ENCODE measurements at regions not wholly inside any gene's neighbourhood (a gene's known extent, or its start where the extent isn't known, plus 50 kb on each side); places are given as distances from the start of the nearest gene placed in this dataset.

DNA sequence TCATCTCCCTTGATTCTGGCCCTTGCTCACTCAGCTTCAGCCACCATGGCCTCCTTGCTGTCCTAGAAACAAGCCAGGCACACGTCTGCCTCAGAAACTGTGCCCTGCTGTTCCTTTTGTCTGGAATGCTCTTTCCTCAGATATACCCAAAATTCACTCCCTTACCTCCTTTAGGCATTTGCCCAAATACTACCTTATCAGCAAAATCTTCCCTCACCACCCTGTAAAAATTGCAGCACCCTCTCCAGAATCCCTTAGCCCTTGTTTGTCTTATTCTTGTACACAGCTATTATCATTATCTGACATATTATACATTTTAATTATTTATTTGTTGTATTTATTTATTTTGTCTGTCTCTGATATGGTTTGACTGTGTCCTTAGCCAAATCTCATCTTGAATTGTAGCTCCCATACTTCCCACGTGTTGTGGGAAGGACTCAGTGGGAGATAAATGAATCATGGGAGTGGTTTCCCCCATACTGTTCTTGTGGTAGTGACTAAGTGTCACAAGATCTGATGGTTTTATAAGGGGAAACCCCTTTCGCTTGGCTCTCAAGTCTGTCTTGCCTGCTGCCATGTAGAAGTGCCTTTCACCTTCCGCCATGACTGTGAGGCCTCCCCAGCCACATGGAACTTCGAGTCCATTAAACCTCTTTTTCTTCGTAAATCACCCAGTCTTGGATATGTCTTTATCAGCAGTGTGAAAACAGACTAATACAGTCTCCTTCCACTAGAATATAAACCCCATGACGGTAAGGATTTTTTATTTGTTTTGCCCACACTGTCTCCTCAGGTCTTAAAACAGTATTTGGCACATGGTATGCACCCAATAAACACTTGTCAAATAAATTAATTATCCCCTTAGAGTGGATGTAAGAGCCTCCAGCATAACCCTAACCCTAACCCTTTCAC is 60.0 kb upstream of the STT3B start:
- H3K27ac ChIP-seq: no peak overlapping the region
- no peaks in the 10 kb centered on the region for H3K4me1 ChIP-seq
- H3K4me3 ChIP-seq: no peak overlapping the region
- no peaks in the 10 kb centered on the region for H3K9me3 ChIP-seq
- TF ChIP-seq, protein P1, sequence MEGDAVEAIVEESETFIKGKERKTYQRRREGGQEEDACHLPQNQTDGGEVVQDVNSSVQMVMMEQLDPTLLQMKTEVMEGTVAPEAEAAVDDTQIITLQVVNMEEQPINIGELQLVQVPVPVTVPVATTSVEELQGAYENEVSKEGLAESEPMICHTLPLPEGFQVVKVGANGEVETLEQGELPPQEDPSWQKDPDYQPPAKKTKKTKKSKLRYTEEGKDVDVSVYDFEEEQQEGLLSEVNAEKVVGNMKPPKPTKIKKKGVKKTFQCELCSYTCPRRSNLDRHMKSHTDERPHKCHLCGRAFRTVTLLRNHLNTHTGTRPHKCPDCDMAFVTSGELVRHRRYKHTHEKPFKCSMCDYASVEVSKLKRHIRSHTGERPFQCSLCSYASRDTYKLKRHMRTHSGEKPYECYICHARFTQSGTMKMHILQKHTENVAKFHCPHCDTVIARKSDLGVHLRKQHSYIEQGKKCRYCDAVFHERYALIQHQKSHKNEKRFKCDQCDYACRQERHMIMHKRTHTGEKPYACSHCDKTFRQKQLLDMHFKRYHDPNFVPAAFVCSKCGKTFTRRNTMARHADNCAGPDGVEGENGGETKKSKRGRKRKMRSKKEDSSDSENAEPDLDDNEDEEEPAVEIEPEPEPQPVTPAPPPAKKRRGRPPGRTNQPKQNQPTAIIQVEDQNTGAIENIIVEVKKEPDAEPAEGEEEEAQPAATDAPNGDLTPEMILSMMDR (IDR thresholded peaks at IDR 0.05): no peak
- H3K36me3 ChIP-seq: no peaks in the 10 kb centered on the region
- intact Hi-C loops (cut with DNase I): no loop called here
- ATAC-seq (no peak), DNase-seq (no peak)
- no peaks in the 10 kb centered on the region for H3K27me3 ChIP-seq

DNA sequence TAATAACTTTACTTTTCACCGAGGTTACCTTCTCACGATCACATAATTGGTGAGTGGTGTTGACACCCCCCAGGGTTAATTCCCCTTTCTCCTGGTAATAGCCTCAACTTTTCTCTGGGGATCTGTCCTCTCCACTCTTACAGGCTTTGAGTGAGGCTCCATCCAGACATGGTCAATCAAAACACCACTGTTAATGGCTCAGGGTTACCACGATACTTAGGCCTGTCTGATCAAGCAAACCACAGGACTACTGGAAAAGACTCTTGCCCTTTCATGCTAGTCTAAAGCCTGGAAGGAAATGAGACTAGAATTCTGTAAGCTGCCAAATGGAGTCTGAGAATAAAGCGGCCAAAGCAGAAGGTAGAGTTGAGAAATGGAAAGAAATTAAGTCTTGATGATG is 56.5 kb upstream of the STT3B start:
- TF ChIP-seq, protein P1 (IDR thresholded peaks at IDR 0.05): no peak
- no peak overlapping the region for H3K27ac ChIP-seq
- no peak for DNase-seq
- no peaks in the 10 kb centered on the region for H3K4me1 ChIP-seq
- no peak overlapping the region for H3K4me3 ChIP-seq
- H3K27me3 ChIP-seq: no peaks in the 10 kb centered on the region
- intact Hi-C loops (cut with DNase I): no loop called here
- no peak for ATAC-seq
- no peaks in the 10 kb centered on the region for H3K9me3 ChIP-seq
- H3K36me3 ChIP-seq: no peaks in the 10 kb centered on the region

DNA sequence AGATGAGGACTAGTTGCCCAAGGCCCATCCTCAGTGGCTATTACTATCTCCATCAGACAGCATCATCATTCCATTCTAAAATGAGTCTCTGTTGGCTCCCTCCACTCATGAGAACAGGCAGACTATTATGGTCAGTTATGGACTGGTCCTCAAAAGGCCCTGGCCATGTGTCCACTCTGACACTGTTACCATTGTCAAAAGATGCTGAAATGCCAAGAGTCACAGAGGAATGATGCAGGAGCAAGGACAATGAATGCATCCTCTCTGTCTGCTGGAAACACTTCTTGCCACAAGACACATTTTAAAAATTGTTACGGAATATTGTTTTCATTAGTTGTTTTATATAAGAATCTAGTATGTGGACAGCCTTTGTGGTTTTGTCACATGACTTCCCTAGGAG is 53.3 kb upstream of the STT3B start:
- intact Hi-C loops (cut with DNase I): no loop called here
- no peak overlapping the region for H3K4me3 ChIP-seq
- no peaks in the 10 kb centered on the region for H3K4me1 ChIP-seq
- H3K9me3 ChIP-seq: no peaks in the 10 kb centered on the region
- DNase-seq (no peak), ATAC-seq (no peak)
- TF ChIP-seq, protein P1 (IDR thresholded peaks at IDR 0.05): no peak
- H3K27ac ChIP-seq: no peak overlapping the region
- no peaks in the 10 kb centered on the region for H3K27me3 ChIP-seq
- no peaks in the 10 kb centered on the region for H3K36me3 ChIP-seq

- TF ChIP-seq, protein P1 (IDR thresholded peaks at IDR 0.05): no peak
- DNase-seq (no peak), ATAC-seq (no peak)
- Histone ChIP-seq H3K27ac (no peak overlapping the region), H3K4me1 (no peaks in the 10 kb centered on the region), H3K4me3 (no peak overlapping the region), H3K27me3 (no peaks in the 10 kb centered on the region), H3K9me3 (no peaks in the 10 kb centered on the region), H3K36me3 (no peaks in the 10 kb centered on the region)
- intact Hi-C loops (cut with DNase I): no loop called here
Observed at GRCh38 chr3:31481697-31482096, 51.0 kb upstream of the STT3B start.

DNA sequence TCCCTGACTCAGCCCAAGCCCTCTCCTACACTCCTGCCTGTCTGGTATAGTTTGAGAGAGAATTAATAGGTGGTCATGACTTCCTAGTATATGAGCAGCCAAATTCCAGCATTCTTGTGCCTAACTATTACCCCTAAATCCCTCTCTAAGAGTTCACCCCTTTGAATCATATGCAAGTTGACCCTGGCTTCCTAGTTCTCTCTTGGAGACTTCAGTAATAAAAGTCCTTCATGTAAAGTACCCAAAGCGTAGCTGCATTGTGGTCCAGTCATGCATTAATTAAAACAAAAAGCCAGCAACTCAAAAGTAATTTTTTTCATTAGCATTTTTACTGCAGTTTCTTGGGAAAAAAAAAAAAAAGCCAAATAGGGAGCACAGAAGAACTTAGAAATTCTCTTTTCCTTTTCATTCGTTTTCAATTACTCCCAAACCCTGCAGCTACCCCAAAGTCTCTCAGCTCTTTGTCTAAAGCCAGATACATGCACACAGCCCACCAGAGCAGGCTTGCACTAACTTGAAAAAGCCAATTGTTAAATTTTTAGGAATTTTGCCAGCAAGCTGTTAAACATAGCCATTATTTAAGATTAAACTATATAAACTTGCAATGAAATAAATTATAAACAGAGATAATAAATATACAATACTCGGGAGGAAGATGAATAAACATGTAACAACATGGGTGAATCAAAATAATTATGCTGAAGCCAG is 50.1 kb upstream of the STT3B start:
- TF ChIP-seq, protein P1 (IDR thresholded peaks at IDR 0.05): no peak
- intact Hi-C loops (cut with DNase I): no loop called here
- no peak overlapping the region for H3K27ac ChIP-seq
- ATAC-seq: no peak
- DNase-seq: no peak
- no peak overlapping the region for H3K4me3 ChIP-seq
- no peaks in the 10 kb centered on the region for H3K9me3 ChIP-seq
- H3K36me3 ChIP-seq: no peaks in the 10 kb centered on the region
- no peaks in the 10 kb centered on the region for H3K27me3 ChIP-seq
- no peaks in the 10 kb centered on the region for H3K4me1 ChIP-seq

Small RNAs in the stretch of these regions (microRNA-seq; reads per million reads assigned to microRNA genes)
- gene MIR466 (ENCODE audit: borderline microRNAs expressed): 9.7 reads per million, percentile 37 among the genes with 10 or more reads in this experiment
